ENCODE measurements at regions not wholly inside any gene's neighbourhood (a gene's known extent, or its start where the extent isn't known, plus 50 kb on each side); places are given as distances from the start of the nearest gene placed in this dataset.

GRCh38 chr10:33113466-33113865 lies 155.4 kb upstream of the ITGB1 start:
- TF ChIP-seq EZH2 (IDR thresholded peaks at IDR 0.05; ENCODE audit: low read length): no peak
- TF ChIP-seq CTCF (optimal IDR thresholded peaks at IDR 0.05 in 1 of 3, IDR thresholded peaks at IDR 0.05 in 1 of 3, conservative IDR thresholded peaks at IDR 0.05 in 1 of 3; ENCODE audit: extremely low read depth in 1 of 3, insufficient read depth in 2 of 3, low read length in 3 of 3): no peak
